Ascending aorta (tissue), 2 donors: ENCODE measurements at regions not wholly inside any gene's neighbourhood (a gene's known extent, or its start where the extent isn't known, plus 50 kb on each side); places are given as distances from the start of the nearest gene placed in this dataset.

Source experiments
- DNase-seq, 2 donors: peaks; one replicate each; pipeline ENCODE4 v3.0.0-alpha.2; 2019; ENCODE audit warnings: low spot score in 2 of 2
- H3K27ac ChIP-seq, 2 donors: fragments of 200-600 bp; sonication (generic); one replicate each; pipeline ENCODE4 v1.5.1; 2016 to 2017; ENCODE audit warnings: mild to moderate bottlenecking in 1 of 2
- H3K27me3 ChIP-seq: fragments of 200-600 bp; sonication (generic); one replicate; pipeline ENCODE4 v1.5.1; 2017
- H3K36me3 ChIP-seq, 2 donors: fragments of 200-600 bp; sonication (generic); one replicate each; pipeline ENCODE4 v1.5.1; 2016
- H3K4me1 ChIP-seq, 2 donors: fragments of 200-600 bp; sonication (generic); one replicate each; pipeline ENCODE4 v1.5.1; 2016 to 2017; ENCODE audit warnings: mild to moderate bottlenecking in 1 of 2
- H3K4me3 ChIP-seq, 2 donors: fragments of 200-600 bp; sonication (generic); one replicate each; pipeline ENCODE4 v1.5.1; 2016 to 2017; ENCODE audit warnings: mild to moderate bottlenecking in 1 of 2
- H3K9me3 ChIP-seq, 2 donors: fragments of 200-600 bp; sonication (generic); one replicate each; pipeline ENCODE4 v1.5.1; 2016
- intact Hi-C: fragments of 100-400 bp; cut with DNase I; formaldehyde crosslinking; loops from one replicate; pipeline ENCODE4 v1.15.1; 2023
- TF ChIP-seq, protein P1 (sequence below), 3 experiments: fragments of 200-600 bp in 2 of 3; fragments of 450-650 bp in 1 of 3; sonication (generic) in 2 of 3; IDR thresholded peaks; one replicate each; pipeline ENCODE4 v1.5.1; 2016 to 2019; ENCODE audit warnings: antibody characterized with exemption in 3 of 3, mild to moderate bottlenecking in 1 of 3, moderate library complexity in 1 of 3

DNA sequence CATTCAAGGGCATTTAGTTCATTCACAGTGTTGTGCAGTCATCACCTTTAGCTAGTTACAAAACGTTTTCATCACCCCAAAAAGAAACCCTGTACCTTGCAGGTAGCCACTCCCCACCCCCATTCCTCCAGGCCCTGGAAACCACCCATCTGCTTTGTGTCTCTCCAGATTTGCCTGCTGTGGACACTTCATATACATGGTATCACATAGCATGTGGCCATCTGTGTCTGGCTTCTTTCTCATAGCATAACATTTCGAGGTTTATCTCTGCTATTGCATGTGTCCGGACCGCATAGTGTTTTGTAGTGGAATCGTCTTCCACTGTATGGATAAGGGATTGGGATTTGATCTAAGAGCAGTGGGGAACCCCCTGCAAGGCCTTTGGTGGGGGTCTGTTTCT is 143.1 kb downstream of the AACS start:
- DNase-seq = no peak
- TF ChIP-seq, protein P1, sequence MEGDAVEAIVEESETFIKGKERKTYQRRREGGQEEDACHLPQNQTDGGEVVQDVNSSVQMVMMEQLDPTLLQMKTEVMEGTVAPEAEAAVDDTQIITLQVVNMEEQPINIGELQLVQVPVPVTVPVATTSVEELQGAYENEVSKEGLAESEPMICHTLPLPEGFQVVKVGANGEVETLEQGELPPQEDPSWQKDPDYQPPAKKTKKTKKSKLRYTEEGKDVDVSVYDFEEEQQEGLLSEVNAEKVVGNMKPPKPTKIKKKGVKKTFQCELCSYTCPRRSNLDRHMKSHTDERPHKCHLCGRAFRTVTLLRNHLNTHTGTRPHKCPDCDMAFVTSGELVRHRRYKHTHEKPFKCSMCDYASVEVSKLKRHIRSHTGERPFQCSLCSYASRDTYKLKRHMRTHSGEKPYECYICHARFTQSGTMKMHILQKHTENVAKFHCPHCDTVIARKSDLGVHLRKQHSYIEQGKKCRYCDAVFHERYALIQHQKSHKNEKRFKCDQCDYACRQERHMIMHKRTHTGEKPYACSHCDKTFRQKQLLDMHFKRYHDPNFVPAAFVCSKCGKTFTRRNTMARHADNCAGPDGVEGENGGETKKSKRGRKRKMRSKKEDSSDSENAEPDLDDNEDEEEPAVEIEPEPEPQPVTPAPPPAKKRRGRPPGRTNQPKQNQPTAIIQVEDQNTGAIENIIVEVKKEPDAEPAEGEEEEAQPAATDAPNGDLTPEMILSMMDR (IDR thresholded peaks at IDR 0.05) = no peak
- intact Hi-C loops = no loop called here
- no peak overlapping the region for H3K27ac ChIP-seq
- H3K4me3 ChIP-seq = no peak overlapping the region
- H3K27me3 ChIP-seq = no peaks in the 10 kb centered on the region
- no peaks in the 10 kb centered on the region for H3K4me1 ChIP-seq
- H3K9me3 ChIP-seq = no peaks in the 10 kb centered on the region
- no peaks in the 10 kb centered on the region for H3K36me3 ChIP-seq

GRCh38 chr12:125208942-125209341 is 143.7 kb downstream of the AACS start:
- Histone ChIP-seq H3K4me3 (no peak overlapping the region), H3K27ac (no peak overlapping the region), H3K9me3 (no peaks in the 10 kb centered on the region), H3K4me1 (no peaks in the 10 kb centered on the region), H3K27me3 (no peaks in the 10 kb centered on the region), H3K36me3 (no peaks in the 10 kb centered on the region)
- TF ChIP-seq, protein P1 (IDR thresholded peaks at IDR 0.05) = no peak
- no peak for DNase-seq
- intact Hi-C loops = no loop called here

GRCh38 chr12:125210104-125210755 is 145.0 kb downstream of the AACS start:
- no peaks in the 10 kb centered on the region for H3K27me3 ChIP-seq
- no peaks in the 10 kb centered on the region for H3K36me3 ChIP-seq
- DNase-seq = no peak
- TF ChIP-seq, protein P1 (IDR thresholded peaks at IDR 0.05) = no peak
- no peaks in the 10 kb centered on the region for H3K9me3 ChIP-seq
- no peak overlapping the region for H3K27ac ChIP-seq
- H3K4me1 ChIP-seq = no peaks in the 10 kb centered on the region
- H3K4me3 ChIP-seq = no peak overlapping the region
- intact Hi-C loops = no loop called here

DNA sequence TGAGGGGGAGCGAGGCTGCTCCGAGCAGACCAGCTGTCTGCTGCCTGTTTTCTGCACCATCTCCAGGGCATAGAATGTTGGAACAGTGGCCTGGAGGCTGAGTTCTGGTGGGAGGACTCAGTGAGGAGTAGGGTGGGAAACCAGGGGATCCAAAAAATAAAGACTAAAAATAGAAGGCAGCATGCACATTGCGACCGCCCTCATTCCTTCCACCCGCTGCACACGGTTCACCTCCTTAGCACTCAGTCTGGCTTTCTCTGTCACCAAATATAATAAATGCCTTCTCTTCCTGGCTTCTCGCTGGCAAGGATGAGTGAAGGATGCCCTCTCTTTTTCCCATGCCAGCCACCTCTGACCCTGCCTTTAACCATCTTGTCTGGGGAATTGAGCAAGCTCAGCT is 146.2 kb downstream of the AACS start:
- DNase-seq = no peak
- H3K9me3 ChIP-seq = no peaks in the 10 kb centered on the region
- intact Hi-C loops = no loop called here
- no peaks in the 10 kb centered on the region for H3K27me3 ChIP-seq
- TF ChIP-seq, protein P1 (IDR thresholded peaks at IDR 0.05) = no peak
- no peaks in the 10 kb centered on the region for H3K4me1 ChIP-seq
- no peaks in the 10 kb centered on the region for H3K36me3 ChIP-seq
- H3K4me3 ChIP-seq = no peak overlapping the region
- H3K27ac ChIP-seq = no peak overlapping the region

- H3K4me1 ChIP-seq = no peaks in the 10 kb centered on the region
- H3K4me3 ChIP-seq = no peak overlapping the region
- intact Hi-C loops = no loop called here
- no peaks in the 10 kb centered on the region for H3K9me3 ChIP-seq
- DNase-seq = no peak
- no peak overlapping the region for H3K27ac ChIP-seq
- H3K36me3 ChIP-seq = no peaks in the 10 kb centered on the region
- TF ChIP-seq, protein P1 (IDR thresholded peaks at IDR 0.05) = no peak
- no peaks in the 10 kb centered on the region for H3K27me3 ChIP-seq
Observed at GRCh38 chr12:125214289-125214688, 149.1 kb downstream of the AACS start.

DNA sequence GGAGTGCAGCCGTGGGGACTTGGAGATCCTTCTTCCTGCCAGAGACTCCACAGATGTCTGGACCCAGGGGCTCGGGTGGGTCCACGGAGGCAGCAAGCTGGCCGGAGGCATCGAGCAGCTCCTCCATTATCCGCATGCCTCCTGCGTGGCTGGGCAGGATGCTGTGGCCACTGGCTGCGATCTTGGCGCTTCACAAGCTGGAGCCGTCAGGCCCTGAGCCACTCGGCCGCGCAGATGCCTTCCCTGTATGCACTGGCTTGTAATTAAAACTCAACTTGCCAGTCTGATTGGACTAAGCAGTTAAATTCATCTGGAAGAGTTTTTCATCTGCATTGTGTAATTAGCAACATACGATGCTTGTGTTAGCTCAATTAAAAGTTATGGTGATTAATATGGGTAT is 151.5 kb downstream of the AACS start:
- H3K4me1 ChIP-seq = no peaks in the 10 kb centered on the region
- H3K27ac ChIP-seq = no peak overlapping the region
- H3K4me3 ChIP-seq = no peak overlapping the region
- no peak for DNase-seq
- no peaks in the 10 kb centered on the region for H3K9me3 ChIP-seq
- H3K36me3 ChIP-seq = no peaks in the 10 kb centered on the region
- TF ChIP-seq, protein P1 (IDR thresholded peaks at IDR 0.05) = no peak
- no peaks in the 10 kb centered on the region for H3K27me3 ChIP-seq
- intact Hi-C loops = no loop called here
